ENCODE measurements at regions not wholly inside any gene's neighbourhood (a gene's known extent, or its start where the extent isn't known, plus 50 kb on each side); places are given as distances from the start of the nearest gene placed in this dataset.
"Not testable (repeated sequence)": the region's sequence is repeated elsewhere in the genome, so short reads cannot be mapped to it uniquely, and the experiment has no call there.

GRCh38 chr7:45435131-45435530 lies 139.0 kb upstream of the ADCY1 start:
- BruUV-seq (replicated peaks), result no TSS peak
- H3K4me1 ChIP-seq (ENCODE audit: insufficient read depth, low read length, poor library complexity, severe bottlenecking), result no peaks in the 10 kb centered on the region
- ChIA-PET CTCF (ENCODE audit: unreplicated experiment) (no interaction called here), POLR2A (interaction anchor here (0.6 kb wide), 1 partner anchor 436 kb away, joined by 4 read pairs; no protein-coding TSS in a partner anchor)
- H2AFZ ChIP-seq (ENCODE audit: low read length), result no peak overlapping the region
- H3K36me3 ChIP-seq (ENCODE audit: insufficient read depth, low read length), result no peaks in the 10 kb centered on the region
- no peaks in the 10 kb centered on the region for H4K20me1 ChIP-seq (ENCODE audit: insufficient read depth, low read length)
- TF ChIP-seq CTCF (conservative IDR thresholded peaks at IDR 0.05; ENCODE audit: low read length) (no peak), EZH2phosphoT487 (IDR thresholded peaks at IDR 0.05; ENCODE audit: borderline replicate concordance, low read depth, low read length) (no peak)
- no peak overlapping the region for H3K4me2 ChIP-seq (ENCODE audit: low read length)
- H3K9me3 ChIP-seq (ENCODE audit: low read length), result no peaks in the 10 kb centered on the region
- no peak for DNase-seq (ENCODE audit: low spot score)
- intact Hi-C loops (cut with micrococcal nuclease; ENCODE audit: unreplicated experiment), result no loop called here
- no peak overlapping the region for H3K27ac ChIP-seq (ENCODE audit: low read depth, low read length, poor library complexity, severe bottlenecking)
- H3K4me3 ChIP-seq (ENCODE audit: low read depth, low read length, poor library complexity, severe bottlenecking), result no peak overlapping the region
- no peaks in the 10 kb centered on the region for H3K9me2 ChIP-seq (ENCODE audit: insufficient read depth, low read length)
- H3K79me2 ChIP-seq (ENCODE audit: insufficient read depth, low read depth, low read length), result no peaks in the 10 kb centered on the region

DNA sequence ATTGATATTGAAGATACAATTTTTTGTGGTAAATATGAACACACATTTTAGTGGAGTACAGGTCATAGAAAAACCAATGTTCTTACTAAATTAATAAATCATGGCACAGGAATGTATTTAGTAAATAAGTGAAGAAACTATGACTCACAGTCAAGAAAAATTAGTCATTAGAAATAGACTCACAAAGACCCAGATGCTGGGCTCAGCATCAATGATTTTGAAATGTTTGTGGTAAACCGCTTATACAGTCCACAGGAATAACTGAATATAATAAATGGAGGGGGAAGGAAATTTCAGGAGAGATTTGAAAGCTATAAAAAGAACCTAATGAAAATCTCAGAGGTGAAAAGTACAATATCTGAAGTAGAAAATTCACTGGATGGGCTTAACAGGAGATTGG lies 138.3 kb upstream of the ADCY1 start:
- intact Hi-C loops (cut with micrococcal nuclease; ENCODE audit: unreplicated experiment), result no loop called here

DNA sequence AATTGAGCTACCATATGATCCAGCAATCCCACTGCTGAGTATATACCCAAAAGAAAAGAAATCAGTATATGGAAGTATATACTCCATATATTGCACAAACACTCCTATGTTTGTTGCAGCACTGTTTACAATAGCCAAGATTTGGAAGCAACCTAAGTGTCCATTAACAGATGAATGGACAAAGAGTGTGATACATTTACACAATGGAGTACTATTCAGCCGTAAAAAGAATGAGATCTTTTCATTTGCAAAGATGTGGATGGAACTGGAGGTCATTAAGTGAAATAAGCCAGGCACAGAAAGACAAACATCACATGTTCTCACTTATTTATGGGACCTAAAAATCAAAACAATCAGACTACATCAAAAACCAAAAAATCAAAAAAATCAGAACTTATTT lies 133.4 kb upstream of the ADCY1 start:
- H4K20me1 ChIP-seq (ENCODE audit: insufficient read depth, low read length); H3K4me3 ChIP-seq (ENCODE audit: low read depth, low read length, poor library complexity, severe bottlenecking); H3K4me1 ChIP-seq (ENCODE audit: insufficient read depth, low read length, poor library complexity, severe bottlenecking); DNase-seq (ENCODE audit: low spot score); H3K9me3 ChIP-seq (ENCODE audit: low read length); BruUV-seq (replicated peaks); H3K27ac ChIP-seq (ENCODE audit: low read depth, low read length, poor library complexity, severe bottlenecking); H3K79me2 ChIP-seq (ENCODE audit: insufficient read depth, low read depth, low read length); intact Hi-C loops (cut with micrococcal nuclease; ENCODE audit: unreplicated experiment); H3K36me3 ChIP-seq (ENCODE audit: insufficient read depth, low read length); H2AFZ ChIP-seq (ENCODE audit: low read length); H3K4me2 ChIP-seq (ENCODE audit: low read length); H3K9me2 ChIP-seq (ENCODE audit: insufficient read depth, low read length); CTCF ChIA-PET (ENCODE audit: unreplicated experiment): not testable (repeated sequence)
- POLR2A ChIA-PET, result interaction anchor here (0.7 kb wide), 1 partner anchor 531 kb away, joined by 3 read pairs; no protein-coding TSS in a partner anchor

More for the DNA sequence above, 138.3 kb upstream of the ADCY1 start:
- no peaks in the 10 kb centered on the region for H3K36me3 ChIP-seq (ENCODE audit: insufficient read depth, low read length)
- no peak overlapping the region for H2AFZ ChIP-seq (ENCODE audit: low read length)
- H3K4me1 ChIP-seq (ENCODE audit: insufficient read depth, low read length, poor library complexity, severe bottlenecking), result no peaks in the 10 kb centered on the region
- no peak overlapping the region for H3K4me2 ChIP-seq (ENCODE audit: low read length)
- no peaks in the 10 kb centered on the region for H3K79me2 ChIP-seq (ENCODE audit: insufficient read depth, low read depth, low read length)
- no TSS peak for BruUV-seq (replicated peaks)
- H4K20me1 ChIP-seq (ENCODE audit: insufficient read depth, low read length), result no peaks in the 10 kb centered on the region
- CTCF ChIA-PET (ENCODE audit: unreplicated experiment), result no interaction called here
- H3K9me3 ChIP-seq (ENCODE audit: low read length), result no peaks in the 10 kb centered on the region
- H3K27ac ChIP-seq (ENCODE audit: low read depth, low read length, poor library complexity, severe bottlenecking), result no peak overlapping the region
- POLR2A ChIA-PET, result interaction anchor here (0.6 to 0.7 kb wide), 2 partner anchors 428 to 436 kb away, joined by 3 to 4 read pairs; no protein-coding TSS in a partner anchor
- TF ChIP-seq EZH2phosphoT487 (IDR thresholded peaks at IDR 0.05; ENCODE audit: borderline replicate concordance, low read depth, low read length), result no peak
- no peak for TF ChIP-seq CTCF (conservative IDR thresholded peaks at IDR 0.05; ENCODE audit: low read length)
- no peaks in the 10 kb centered on the region for H3K9me2 ChIP-seq (ENCODE audit: insufficient read depth, low read length)
- no peak overlapping the region for H3K4me3 ChIP-seq (ENCODE audit: low read depth, low read length, poor library complexity, severe bottlenecking)
- DNase-seq (ENCODE audit: low spot score), result no peak
